Fibroblast of villous mesenchyme (primary cell): ENCODE measurements at regions not wholly inside any gene's neighbourhood (a gene's known extent, or its start where the extent isn't known, plus 50 kb on each side); places are given as distances from the start of the nearest gene placed in this dataset.

Source experiments
- DNase-seq: peaks from one replicate; pipeline ENCODE4 v3.0.0-alpha.2; 2010; ENCODE audit warnings: low read depth
- H3K4me3 ChIP-seq: 2 replicates; pipeline ENCODE4 v1.5.1; 2011; ENCODE audit warnings: low read depth, mild to moderate bottlenecking, low read length
- TF ChIP-seq, protein P1 (sequence below): IDR thresholded peaks from 2 replicates; pipeline ENCODE4 v1.5.1; 2012; ENCODE audit warnings: low read depth, mild to moderate bottlenecking, low read length; ENCODE audit not compliant: insufficient read depth

DNA sequence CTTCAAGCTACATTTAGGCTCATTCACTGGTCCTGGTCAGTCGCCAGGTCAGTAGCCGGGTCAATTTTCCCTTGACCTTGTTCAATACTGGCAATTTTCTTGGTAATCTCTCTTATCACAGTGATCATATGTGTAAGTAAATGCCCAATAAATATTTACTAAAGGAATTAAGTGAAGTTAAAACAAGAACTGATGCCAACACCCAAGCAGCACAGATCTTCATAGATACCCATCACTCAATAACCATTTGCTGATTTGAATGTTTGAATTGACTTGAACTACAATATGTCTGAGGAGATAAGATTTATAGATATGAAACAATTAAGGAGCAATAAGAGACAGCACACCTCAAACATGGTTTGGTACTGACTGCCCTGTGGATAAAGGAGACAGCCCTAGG is 100.8 kb upstream of the PREP start:
- H3K4me3 ChIP-seq: no peak overlapping the region
- DNase-seq: no peak
- TF ChIP-seq, protein P1, sequence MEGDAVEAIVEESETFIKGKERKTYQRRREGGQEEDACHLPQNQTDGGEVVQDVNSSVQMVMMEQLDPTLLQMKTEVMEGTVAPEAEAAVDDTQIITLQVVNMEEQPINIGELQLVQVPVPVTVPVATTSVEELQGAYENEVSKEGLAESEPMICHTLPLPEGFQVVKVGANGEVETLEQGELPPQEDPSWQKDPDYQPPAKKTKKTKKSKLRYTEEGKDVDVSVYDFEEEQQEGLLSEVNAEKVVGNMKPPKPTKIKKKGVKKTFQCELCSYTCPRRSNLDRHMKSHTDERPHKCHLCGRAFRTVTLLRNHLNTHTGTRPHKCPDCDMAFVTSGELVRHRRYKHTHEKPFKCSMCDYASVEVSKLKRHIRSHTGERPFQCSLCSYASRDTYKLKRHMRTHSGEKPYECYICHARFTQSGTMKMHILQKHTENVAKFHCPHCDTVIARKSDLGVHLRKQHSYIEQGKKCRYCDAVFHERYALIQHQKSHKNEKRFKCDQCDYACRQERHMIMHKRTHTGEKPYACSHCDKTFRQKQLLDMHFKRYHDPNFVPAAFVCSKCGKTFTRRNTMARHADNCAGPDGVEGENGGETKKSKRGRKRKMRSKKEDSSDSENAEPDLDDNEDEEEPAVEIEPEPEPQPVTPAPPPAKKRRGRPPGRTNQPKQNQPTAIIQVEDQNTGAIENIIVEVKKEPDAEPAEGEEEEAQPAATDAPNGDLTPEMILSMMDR: no peak

DNA sequence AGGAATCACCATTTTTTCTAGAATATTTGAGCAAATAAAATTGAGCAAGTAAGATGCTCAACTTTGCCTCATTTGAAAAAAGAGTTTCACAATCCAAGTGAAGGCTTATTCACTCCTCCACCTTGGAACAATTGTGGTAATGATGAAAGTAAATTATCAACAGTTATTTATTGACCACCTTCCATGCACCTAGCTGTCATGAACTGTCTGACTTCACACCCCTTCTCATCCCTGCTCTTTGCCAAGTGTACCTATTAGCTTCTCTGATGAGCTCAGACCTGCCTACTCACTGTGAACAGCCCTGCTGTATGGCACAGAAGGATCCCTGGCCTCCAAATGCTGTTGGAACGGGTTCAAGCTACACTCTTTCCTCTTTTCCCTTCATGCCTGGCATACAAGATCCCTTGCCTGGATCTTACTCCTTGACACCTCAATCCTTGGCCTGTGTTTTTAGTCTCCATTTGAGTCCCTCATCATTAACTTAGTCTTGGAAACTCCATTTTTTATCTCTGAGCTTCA is 99.0 kb upstream of the PREP start:
- TF ChIP-seq, protein P1: no peak
- no peak overlapping the region for H3K4me3 ChIP-seq
- no peak for DNase-seq

DNA sequence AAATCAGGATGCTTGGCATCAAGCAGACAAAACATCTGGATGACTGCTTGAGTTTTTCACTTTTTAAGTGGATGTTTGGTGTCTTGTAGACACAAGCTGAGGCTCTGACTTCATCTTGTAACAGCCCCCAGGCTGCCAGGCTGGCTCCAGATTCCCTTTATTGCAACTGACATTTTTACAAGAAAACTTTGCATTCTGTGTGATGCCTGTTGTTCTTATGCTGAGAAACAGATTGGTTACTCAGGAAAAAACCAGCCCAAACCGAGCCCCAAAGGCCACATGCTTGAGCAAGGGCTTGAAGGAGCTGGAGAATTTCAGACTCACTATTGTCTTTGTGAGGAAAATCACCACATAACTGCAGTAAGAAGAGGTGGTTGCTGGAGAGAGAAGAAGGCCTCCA is 98.4 kb upstream of the PREP start:
- DNase-seq: no peak
- no peak overlapping the region for H3K4me3 ChIP-seq
- TF ChIP-seq, protein P1: no peak

DNA sequence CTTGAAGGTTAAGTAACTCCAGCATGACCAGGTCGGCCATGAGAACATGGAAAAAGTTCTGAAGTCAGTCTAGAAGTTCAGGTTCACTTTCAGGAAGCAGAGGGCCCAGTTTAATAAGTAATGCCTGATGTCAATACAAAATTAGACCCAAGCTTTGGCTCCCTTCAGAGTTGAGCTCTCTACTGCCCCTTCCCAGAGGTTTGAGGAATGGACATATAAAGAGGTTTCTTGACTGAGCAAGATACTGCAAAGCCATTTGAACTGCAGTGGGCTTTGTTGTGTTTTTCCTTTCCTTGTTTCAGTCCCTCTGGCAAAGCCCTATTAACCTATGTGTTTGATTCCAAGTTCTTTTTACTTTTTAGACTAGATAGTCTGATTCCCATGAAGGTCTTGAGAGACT is 97.8 kb upstream of the PREP start:
- TF ChIP-seq, protein P1: no peak
- no peak for DNase-seq
- no peak overlapping the region for H3K4me3 ChIP-seq

DNA sequence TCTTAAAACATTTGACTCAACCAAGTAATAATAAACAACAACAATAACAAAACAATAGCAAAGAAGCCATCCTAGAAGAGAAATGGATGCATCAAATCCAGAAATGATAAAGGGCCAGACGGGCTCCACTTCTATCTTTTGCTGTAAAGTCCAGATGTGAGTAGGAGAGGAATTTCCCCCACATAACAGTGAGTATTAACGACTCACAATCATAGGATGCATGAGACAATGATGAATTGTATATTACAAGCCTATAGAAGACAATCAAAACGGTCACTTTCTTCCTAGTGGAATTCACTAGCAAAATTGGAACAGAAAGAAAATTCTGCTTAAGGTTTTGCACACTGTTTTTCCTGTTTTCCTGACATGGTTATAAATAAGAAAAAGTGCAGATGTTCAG is 97.0 kb upstream of the PREP start:
- H3K4me3 ChIP-seq: no peak overlapping the region
- TF ChIP-seq, protein P1: no peak
- no peak for DNase-seq

DNA sequence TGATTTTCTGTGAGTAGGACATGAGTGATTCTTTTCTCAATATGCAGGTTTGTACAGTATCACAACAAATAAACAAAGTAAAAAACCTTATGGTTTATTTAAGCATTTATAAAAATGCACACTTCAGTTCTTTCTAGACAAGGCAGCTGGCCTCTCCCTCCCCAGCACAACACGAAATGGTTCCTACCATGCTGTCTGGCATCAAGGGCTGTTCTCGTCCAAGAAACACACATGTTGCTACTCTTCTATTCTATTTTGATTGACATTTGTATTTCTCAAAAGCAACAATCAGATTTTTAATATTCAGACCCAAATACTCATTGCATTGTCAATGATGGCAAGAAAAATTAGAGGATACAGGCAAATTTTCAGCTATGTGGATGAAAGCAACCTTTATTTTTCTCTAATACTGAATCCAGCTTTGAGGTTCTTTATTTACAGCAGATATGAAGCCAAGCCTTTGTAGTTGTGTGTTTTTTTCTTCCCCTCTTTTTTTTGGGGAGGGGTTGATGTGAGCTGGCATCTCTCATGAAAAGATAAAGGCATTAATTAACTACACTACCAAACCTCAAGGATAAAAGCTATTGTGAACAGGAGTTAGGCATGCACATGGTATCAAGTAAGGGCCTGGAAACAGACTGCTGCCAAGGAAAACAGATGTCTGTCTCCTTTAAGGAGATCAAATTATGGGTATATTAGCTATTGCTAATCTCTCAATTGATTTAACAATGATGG is 96.4 kb upstream of the PREP start:
- no peak overlapping the region for H3K4me3 ChIP-seq
- TF ChIP-seq, protein P1: no peak

GRCh38 chr6:105497549-105497948 is 94.7 kb upstream of the PREP start:
- H3K4me3 ChIP-seq: no peak overlapping the region
- TF ChIP-seq, protein P1: no peak
- no peak for DNase-seq

More for the DNA sequence above, 96.4 kb upstream of the PREP start:
- no peak for DNase-seq
